ENCODE measurements at regions not wholly inside any gene's neighbourhood (a gene's known extent, or its start where the extent isn't known, plus 50 kb on each side); places are given as distances from the start of the nearest gene placed in this dataset.

GRCh38 chr10:58998924-58999713 is 177.3 kb upstream of the PHYHIPL start:
- no peak for TF ChIP-seq CTCF (IDR thresholded peaks at IDR 0.05; ENCODE audit: unreplicated experiment)
- Mint-ChIP-seq H3K27ac (ENCODE audit: low read depth, unreplicated experiment) (no peak overlapping the region), H3K4me1 (ENCODE audit: insufficient read depth, unreplicated experiment) (no peaks in the 10 kb centered on the region), H3K27me3 (ENCODE audit: insufficient read depth, unreplicated experiment) (no peaks in the 10 kb centered on the region), H3K36me3 (ENCODE audit: insufficient read depth, unreplicated experiment) (peaks cover 6% of the 10 kb centered on the region), H3K9me3 (ENCODE audit: unreplicated experiment) (no peaks in the 10 kb centered on the region), H3K4me3 (ENCODE audit: unreplicated experiment) (no peak overlapping the region)
- intact Hi-C loops (cut with micrococcal nuclease) = no loop called here
- ChIA-PET POLR2A (interaction anchor here (0.9 kb wide), 1 partner anchor 9 kb away, joined by 4 read pairs; no protein-coding TSS in a partner anchor), CTCF (no interaction called here)
- DNase-seq (ENCODE audit: unreplicated experiment) = no peak
- BruUV-seq (replicated peaks) = no TSS peak

GRCh38 chr10:59000162-59000825 is 176.1 kb upstream of the PHYHIPL start:
- TF ChIP-seq CTCF (IDR thresholded peaks at IDR 0.05; ENCODE audit: unreplicated experiment) = no peak
- ChIA-PET POLR2A (no interaction called here), CTCF (no interaction called here)
- DNase-seq (ENCODE audit: unreplicated experiment) = no peak
- Mint-ChIP-seq H3K27ac (ENCODE audit: low read depth, unreplicated experiment) (no peak overlapping the region), H3K9me3 (ENCODE audit: unreplicated experiment) (no peaks in the 10 kb centered on the region), H3K4me1 (ENCODE audit: insufficient read depth, unreplicated experiment) (no peaks in the 10 kb centered on the region), H3K27me3 (ENCODE audit: insufficient read depth, unreplicated experiment) (no peaks in the 10 kb centered on the region), H3K36me3 (ENCODE audit: insufficient read depth, unreplicated experiment) (peaks cover 6% of the 10 kb centered on the region), H3K4me3 (ENCODE audit: unreplicated experiment) (no peak overlapping the region)
- BruUV-seq (replicated peaks) = no TSS peak
- intact Hi-C loops (cut with micrococcal nuclease) = no loop called here

- BruUV-seq (replicated peaks) = no TSS peak
- H3K4me3 Mint-ChIP-seq (ENCODE audit: unreplicated experiment) = no peak overlapping the region
- no peak for TF ChIP-seq CTCF (IDR thresholded peaks at IDR 0.05; ENCODE audit: unreplicated experiment)
- H3K9me3 Mint-ChIP-seq (ENCODE audit: unreplicated experiment) = no peaks in the 10 kb centered on the region
- H3K27me3 Mint-ChIP-seq (ENCODE audit: insufficient read depth, unreplicated experiment) = no peaks in the 10 kb centered on the region
- no peak for DNase-seq (ENCODE audit: unreplicated experiment)
- H3K4me1 Mint-ChIP-seq (ENCODE audit: insufficient read depth, unreplicated experiment) = peaks cover 7% of the 10 kb centered on the region
- H3K36me3 Mint-ChIP-seq (ENCODE audit: insufficient read depth, unreplicated experiment) = peaks cover 12% of the 10 kb centered on the region
- CTCF ChIA-PET = no interaction called here
- POLR2A ChIA-PET = no interaction called here
- intact Hi-C loops (cut with micrococcal nuclease) = no loop called here
- H3K27ac Mint-ChIP-seq (ENCODE audit: low read depth, unreplicated experiment) = no peak overlapping the region
These were observed 174.4 kb upstream of the PHYHIPL start for GRCh38 chr10:59002011-59002410.

- H3K36me3 Mint-ChIP-seq (ENCODE audit: insufficient read depth, unreplicated experiment) = peaks cover 12% of the 10 kb centered on the region
- no peak overlapping the region for H3K27ac Mint-ChIP-seq (ENCODE audit: low read depth, unreplicated experiment)
- ChIA-PET CTCF (no interaction called here), POLR2A (no interaction called here)
- H3K4me1 Mint-ChIP-seq (ENCODE audit: insufficient read depth, unreplicated experiment) = peaks cover 7% of the 10 kb centered on the region
- H3K9me3 Mint-ChIP-seq (ENCODE audit: unreplicated experiment) = no peaks in the 10 kb centered on the region
- no peak for TF ChIP-seq CTCF (IDR thresholded peaks at IDR 0.05; ENCODE audit: unreplicated experiment)
- H3K4me3 Mint-ChIP-seq (ENCODE audit: unreplicated experiment) = no peak overlapping the region
- DNase-seq (ENCODE audit: unreplicated experiment) = no peak
- BruUV-seq (replicated peaks) = no TSS peak
- H3K27me3 Mint-ChIP-seq (ENCODE audit: insufficient read depth, unreplicated experiment) = no peaks in the 10 kb centered on the region
- intact Hi-C loops (cut with micrococcal nuclease) = no loop called here
These were observed 173.2 kb upstream of the PHYHIPL start for GRCh38 chr10:59003203-59003602.
